B cell (primary cell): ENCODE measurements at regions not wholly inside any gene's neighbourhood (a gene's known extent, or its start where the extent isn't known, plus 50 kb on each side); places are given as distances from the start of the nearest gene placed in this dataset. TPM values are rescaled to one million over a fixed set of nuclear protein-coding genes. Genes with fewer than 3 reads are reported as not detected.

Source experiments
- ATAC-seq: fragments of 200-7000 bp; cut with Tn5 transposase; one replicate; pipeline ENCODE4 v1.10.0; 2021; ENCODE audit warnings: low read depth, mild to moderate bottlenecking, moderate number of reproducible peaks, moderate library complexity
- CTCF ChIA-PET: fragments of 350-600 bp; sonication (Branson Sonifier 250); formaldehyde crosslinking; loops from one replicate; lab custom pipeline; 2021; ENCODE audit warnings: antibody characterized with exemption, inconsistent platforms; lab: Charles Lee
- POLR2A ChIA-PET: fragments of 350-600 bp; sonication (Branson Sonifier 250); formaldehyde crosslinking; loops from one replicate; lab custom pipeline; 2021; ENCODE audit warnings: antibody characterized with exemption; lab: Charles Lee
- DNase-seq: peaks from one replicate; pipeline ENCODE4 v3.0.0; 2013
- H2AFZ ChIP-seq: 2 replicates; pipeline ENCODE4 v1.6.1; 2012; ENCODE audit warnings: mild to moderate bottlenecking, low read depth, low read length; ENCODE audit not compliant: insufficient read depth, poor library complexity, severe bottlenecking
- H3K27ac ChIP-seq, 2 donors: 1 replicate in 1 of 2; 2 replicates in 1 of 2; pipeline ENCODE4 v1.5.1; 2012 to 2013; ENCODE audit warnings: low read length in 2 of 2, mild to moderate bottlenecking in 2 of 2, moderate library complexity in 1 of 2
- H3K27me3 ChIP-seq, 4 experiments: fragments of 200-600 bp in 1 of 4; sonication (generic) in 1 of 4; replicated peaks in 1 of 4; 1 replicate in 2 of 4; 2 replicates in 2 of 4; pipeline versions ENCODE4 v1.6.1 to v1.7.0; 2013 to 2016; ENCODE audit warnings: low read length in 3 of 4, mild to moderate bottlenecking in 2 of 4, mixed read lengths in 1 of 4, moderate library complexity in 1 of 4; ENCODE audit not compliant: insufficient read depth in 4 of 4, control insufficient read depth in 3 of 4; ENCODE audit errors: control extremely low read depth in 1 of 4
- H3K36me3 ChIP-seq, 2 experiments: replicated peaks in 1 of 2; 1 replicate in 1 of 2; 2 replicates in 1 of 2; pipeline versions ENCODE4 v1.6.1 to v1.7.1; 2013; ENCODE audit warnings: low read length in 1 of 2; ENCODE audit not compliant: insufficient read depth in 2 of 2, control insufficient read depth in 1 of 2; ENCODE audit errors: control extremely low read depth in 1 of 2, extremely low read depth in 1 of 2
- H3K4me1 ChIP-seq, 2 donors: fragments of 200-600 bp in 1 of 2; sonication (generic) in 1 of 2; 1 replicate in 1 of 2; 2 replicates in 1 of 2; pipeline versions ENCODE4 v1.5.1 to v1.6.1; 2013 to 2017; ENCODE audit warnings: low read length in 2 of 2; ENCODE audit not compliant: control insufficient read depth in 2 of 2, insufficient read depth in 2 of 2
- H3K4me2 ChIP-seq: replicated peaks from 2 replicates; pipeline ENCODE3; 2012; ENCODE audit warnings: mild to moderate bottlenecking, low read depth, low read length; ENCODE audit not compliant: poor library complexity, severe bottlenecking
- H3K4me3 ChIP-seq, 5 experiments: fragments of 200-600 bp in 1 of 5; sonication (generic) in 1 of 5; 1 replicate in 3 of 5; 2 replicates in 2 of 5; pipeline versions ENCODE4 v1.5.1 to v1.7.0; 2011 to 2016; ENCODE audit warnings: low read length in 4 of 5, mild to moderate bottlenecking in 4 of 5, low read depth in 2 of 5, control low read depth in 1 of 5, moderate library complexity in 1 of 5; ENCODE audit not compliant: insufficient read depth in 1 of 5; ENCODE audit errors: control extremely low read depth in 1 of 5, extremely low read depth in 1 of 5
- H3K79me2 ChIP-seq: fragments of 200-600 bp; sonication (generic); one replicate; pipeline ENCODE4 v1.6.0; 2016; ENCODE audit warnings: low read length; ENCODE audit not compliant: control insufficient read depth, insufficient read depth
- H3K9ac ChIP-seq: fragments of 200-600 bp; sonication (generic); 2 replicates; pipeline ENCODE4 v1.6.1; 2017; ENCODE audit warnings: mild to moderate bottlenecking, low read length, moderate library complexity
- H3K9me3 ChIP-seq, 3 donors: one replicate each; pipeline versions ENCODE4 v1.6.1 to v1.7.1; 2013; ENCODE audit warnings: low read length in 2 of 3; ENCODE audit not compliant: control insufficient read depth in 2 of 3, insufficient read depth in 1 of 3; ENCODE audit errors: control extremely low read depth in 1 of 3
- H4K20me1 ChIP-seq: 2 replicates; pipeline ENCODE4 v1.6.0; 2012; ENCODE audit warnings: mild to moderate bottlenecking, low read length; ENCODE audit not compliant: insufficient read depth, control insufficient read depth, poor library complexity, severe bottlenecking
- H3K27ac Mint-ChIP-seq: one replicate; pipeline ENCODE4 v1.8.0; 2021; ENCODE audit warnings: mixed read lengths
- H3K27me3 Mint-ChIP-seq: one replicate; pipeline ENCODE4 v1.8.0; 2021; ENCODE audit warnings: mixed read lengths
- H3K4me1 Mint-ChIP-seq: one replicate; pipeline ENCODE4 v1.8.0; 2021; ENCODE audit warnings: mixed read lengths
- H3K4me3 Mint-ChIP-seq: one replicate; pipeline ENCODE4 v1.8.0; 2021; ENCODE audit warnings: mixed read lengths
- H3K9me3 Mint-ChIP-seq: one replicate; pipeline ENCODE4 v1.8.0; 2022; ENCODE audit warnings: mixed read lengths; ENCODE audit not compliant: insufficient read depth
- EZH2 ChIP-seq: IDR thresholded peaks from 2 replicates; pipeline ENCODE4 v1.6.1; 2012; ENCODE audit warnings: borderline replicate concordance, low read depth, mild to moderate bottlenecking, moderate library complexity, low read length; ENCODE audit not compliant: insufficient read depth, poor library complexity, severe bottlenecking
- WGBS: methylation state at CpG from one replicate; pipeline ENCODE4 v1.1.5; 2013; ENCODE audit warnings: missing lambda C conversion rate; ENCODE audit not compliant: insufficient coverage; 5-methylcytosine and 5-hydroxymethylcytosine counted together
- intact Hi-C: fragments of 100-400 bp; cut with micrococcal nuclease; formaldehyde crosslinking; loops from one replicate; pipeline ENCODE4 v1.10.0; 2022
- small RNA-seq: library from RNA; depleted of rRNA; stranded (forward); fragments of <200 nt; gene quantifications from one replicate; pipeline ENCODE3, GENCODE V24; 2012; ENCODE audit warnings: low replicate concordance, low read depth; ENCODE audit not compliant: insufficient read length
- TF ChIP-seq, protein P1 (sequence below): fragments of 200-600 bp; IDR thresholded peaks from one replicate; pipeline ENCODE4 v1.8.0; 2022; ENCODE audit warnings: antibody characterized with exemption, mild to moderate bottlenecking

DNA sequence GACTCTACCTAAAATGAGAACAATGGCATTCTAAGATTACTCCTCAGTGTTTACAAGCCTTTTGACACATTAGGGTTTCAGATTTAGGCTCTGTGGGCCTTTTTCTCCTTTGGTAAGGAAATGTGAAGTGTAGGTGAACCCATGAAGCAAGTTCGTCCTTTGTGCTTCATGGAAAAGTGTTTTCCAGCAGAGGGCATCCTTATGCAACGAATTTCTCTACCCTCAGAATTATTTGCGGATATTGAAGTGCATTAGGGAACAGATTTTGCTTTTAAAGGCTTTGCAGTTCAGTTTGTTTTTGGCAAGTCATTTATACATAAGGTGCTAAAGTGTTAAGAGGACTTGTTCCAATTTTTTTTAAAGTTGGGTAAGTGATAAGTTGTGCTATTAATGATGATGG, 55.7 kb upstream of the FERMT1 start:
- POLR2A ChIA-PET: no interaction called here
- H3K27ac ChIP-seq: no peak overlapping the region
- TF ChIP-seq, protein P1, sequence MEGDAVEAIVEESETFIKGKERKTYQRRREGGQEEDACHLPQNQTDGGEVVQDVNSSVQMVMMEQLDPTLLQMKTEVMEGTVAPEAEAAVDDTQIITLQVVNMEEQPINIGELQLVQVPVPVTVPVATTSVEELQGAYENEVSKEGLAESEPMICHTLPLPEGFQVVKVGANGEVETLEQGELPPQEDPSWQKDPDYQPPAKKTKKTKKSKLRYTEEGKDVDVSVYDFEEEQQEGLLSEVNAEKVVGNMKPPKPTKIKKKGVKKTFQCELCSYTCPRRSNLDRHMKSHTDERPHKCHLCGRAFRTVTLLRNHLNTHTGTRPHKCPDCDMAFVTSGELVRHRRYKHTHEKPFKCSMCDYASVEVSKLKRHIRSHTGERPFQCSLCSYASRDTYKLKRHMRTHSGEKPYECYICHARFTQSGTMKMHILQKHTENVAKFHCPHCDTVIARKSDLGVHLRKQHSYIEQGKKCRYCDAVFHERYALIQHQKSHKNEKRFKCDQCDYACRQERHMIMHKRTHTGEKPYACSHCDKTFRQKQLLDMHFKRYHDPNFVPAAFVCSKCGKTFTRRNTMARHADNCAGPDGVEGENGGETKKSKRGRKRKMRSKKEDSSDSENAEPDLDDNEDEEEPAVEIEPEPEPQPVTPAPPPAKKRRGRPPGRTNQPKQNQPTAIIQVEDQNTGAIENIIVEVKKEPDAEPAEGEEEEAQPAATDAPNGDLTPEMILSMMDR: no peak
- TF ChIP-seq EZH2: no peak
- H4K20me1 ChIP-seq: no peaks in the 10 kb centered on the region
- peaks cover 12% of the 10 kb centered on the region for H3K27me3 Mint-ChIP-seq
- WGBS: no CpG with 5 or more reads among the region's 3 CpGs
- H3K9me3 Mint-ChIP-seq: peaks cover 3% of the 10 kb centered on the region
- no peaks in the 10 kb centered on the region for H3K4me1 Mint-ChIP-seq
- H3K27ac Mint-ChIP-seq: no peak overlapping the region
- H3K36me3 ChIP-seq: no peaks in the 10 kb centered on the region
- peaks cover 0 to 3% (median 0%) of the 10 kb centered on the region in 4 experiments for H3K27me3 ChIP-seq
- H3K9me3 ChIP-seq: no peaks in the 10 kb centered on the region
- H3K4me3 ChIP-seq: no peak overlapping the region
- CTCF ChIA-PET: no interaction called here
- DNase-seq: no peak
- no peaks in the 10 kb centered on the region for H3K79me2 ChIP-seq
- H3K9ac ChIP-seq: no peak overlapping the region
- H3K4me3 Mint-ChIP-seq: no peak overlapping the region
- no peak for ATAC-seq
- no peak overlapping the region for H3K4me2 ChIP-seq
- H2AFZ ChIP-seq: no peak overlapping the region
- intact Hi-C loops: no loop called here
- no peaks in the 10 kb centered on the region for H3K4me1 ChIP-seq

GRCh38 chr20:6173481-6173880, 50.7 kb upstream of the FERMT1 start:
- DNase-seq: no peak
- H3K4me1 Mint-ChIP-seq: no peaks in the 10 kb centered on the region
- Histone ChIP-seq H3K36me3 (no peaks in the 10 kb centered on the region), H3K27ac (no peak overlapping the region), H3K27me3 (peaks cover 0 to 3% (median 0%) of the 10 kb centered on the region in 4 experiments), H3K4me1 (no peaks in the 10 kb centered on the region), H3K4me3 (no peak overlapping the region), H3K9me3 (peaks cover 0 to 2% (median 0%) of the 10 kb centered on the region in 3 donors), H3K79me2 (no peaks in the 10 kb centered on the region), H3K4me2 (no peak overlapping the region), H3K9ac (no peak overlapping the region), H4K20me1 (no peaks in the 10 kb centered on the region), H2AFZ (no peak overlapping the region)
- no peak overlapping the region for H3K27ac Mint-ChIP-seq
- ChIA-PET POLR2A (no interaction called here), CTCF (no interaction called here)
- intact Hi-C loops: no loop called here
- peaks cover 3% of the 10 kb centered on the region for H3K9me3 Mint-ChIP-seq
- H3K4me3 Mint-ChIP-seq: no peak overlapping the region
- WGBS: no CpG with 5 or more reads among the region's 2 CpGs
- ATAC-seq: no peak
- TF ChIP-seq EZH2: no peak
- TF ChIP-seq, protein P1: no peak
- H3K27me3 Mint-ChIP-seq: peaks cover 8% of the 10 kb centered on the region

Small RNA genes lying in the stretch of these regions (small RNA-seq; reads per million reads assigned to genes)
- not detected for gene AL109618.2
